Stimulated activated CD4-positive, alpha-beta T cell treated with anti-CD3 and anti-CD28 coated beads, Interleukin-2, amount 100 ng/mL, for 24 hours (primary cell): ENCODE measurements at regions not wholly inside any gene's neighbourhood (a gene's known extent, or its start where the extent isn't known, plus 50 kb on each side); places are given as distances from the start of the nearest gene placed in this dataset.
"Not testable (repeated sequence)": the region's sequence is repeated elsewhere in the genome, so short reads cannot be mapped to it uniquely, and the experiment has no call there.

Source experiments
- DNase-seq, 2 donors: peaks; one replicate each; pipeline ENCODE4 v3.0.0-alpha.2; 2020

- DNase-seq = no peak
Observed at GRCh38 chr7:155231241-155231800, 66.4 kb upstream of the INSIG1 start.

DNA sequence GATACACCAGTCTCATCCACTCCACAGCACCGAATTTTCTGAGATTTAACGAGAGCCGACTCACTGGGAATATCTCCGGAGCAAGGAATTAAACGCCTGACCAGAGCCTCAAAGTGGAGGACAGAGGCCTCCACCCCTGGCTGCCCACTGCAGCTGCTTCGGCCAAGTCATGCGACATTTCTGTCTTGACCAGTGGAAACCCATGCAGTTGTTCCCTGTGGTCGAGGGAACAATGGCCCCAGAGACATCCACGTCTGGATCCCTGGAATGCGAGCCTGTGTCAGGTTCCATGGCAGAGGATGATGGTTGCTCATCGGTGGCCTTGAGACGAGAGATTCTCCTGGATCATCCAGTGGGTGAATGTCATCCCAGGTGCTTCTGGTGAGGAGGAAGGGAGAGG, 65.7 kb upstream of the INSIG1 start:
- no peak for DNase-seq

GRCh38 chr7:155232911-155233310, 64.8 kb upstream of the INSIG1 start:
- no peak for DNase-seq

DNA sequence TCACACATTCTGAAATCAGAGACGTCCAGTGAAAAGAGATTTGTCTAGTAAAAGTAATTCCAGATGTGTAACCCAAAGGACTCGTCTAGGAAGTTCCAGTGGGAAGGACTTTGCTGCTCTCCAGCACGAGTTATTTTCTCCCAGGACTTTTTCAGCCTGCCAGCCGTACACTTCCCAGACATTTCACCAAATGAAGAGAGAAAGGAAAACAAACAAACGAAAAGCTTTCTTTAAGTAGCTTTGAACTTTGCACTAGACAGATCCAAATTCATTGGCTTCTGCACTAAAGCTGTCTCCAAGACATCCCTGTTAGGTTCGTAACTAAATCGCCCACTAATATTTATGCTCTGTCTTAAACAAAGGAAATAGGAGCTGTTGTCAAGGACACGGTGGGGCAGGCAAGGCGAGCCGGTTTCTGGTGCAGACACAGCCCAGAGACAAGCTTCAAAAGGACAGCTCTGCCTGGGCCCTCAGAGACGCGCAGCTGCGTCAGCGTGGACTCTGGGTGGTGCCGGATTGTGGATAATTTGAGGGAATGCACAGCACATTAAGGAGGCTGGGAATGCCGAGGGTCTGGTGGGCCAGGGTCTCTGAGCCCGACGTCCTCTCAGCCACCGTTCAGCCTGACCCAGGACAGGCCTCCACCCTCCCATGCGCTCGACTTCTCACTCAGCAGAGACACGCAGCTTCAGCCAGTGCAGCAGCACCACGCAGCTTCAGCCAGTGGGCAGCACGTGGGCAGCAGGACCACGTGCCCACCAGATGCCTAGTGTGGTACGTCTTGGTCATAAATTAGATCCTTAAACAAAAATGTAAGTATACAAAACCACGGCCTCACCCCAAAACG, 64.1 kb upstream of the INSIG1 start:
- DNase-seq = no peak

DNA sequence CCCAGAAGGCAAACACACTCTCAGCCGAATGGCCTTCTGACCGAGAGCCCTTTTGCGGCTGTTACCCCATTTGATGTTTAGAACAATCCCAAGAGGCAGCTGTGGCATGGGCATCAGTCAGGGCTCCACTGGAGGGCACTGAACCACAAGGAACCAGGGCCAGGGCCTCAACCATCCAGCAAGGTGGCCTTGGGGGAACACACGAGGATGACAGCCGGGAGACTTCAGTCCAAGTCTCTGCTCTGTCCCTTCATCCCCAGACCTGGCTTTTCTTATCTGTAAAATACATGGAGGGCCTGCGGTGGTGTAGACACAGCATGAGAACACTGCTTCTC, 63.6 kb upstream of the INSIG1 start:
- no peak for DNase-seq

- DNase-seq = no peak
Observed at GRCh38 chr7:155234950-155235789, 62.5 kb upstream of the INSIG1 start.

- no peak for DNase-seq
Observed at GRCh38 chr7:155236386-155236785, 61.3 kb upstream of the INSIG1 start.

DNA sequence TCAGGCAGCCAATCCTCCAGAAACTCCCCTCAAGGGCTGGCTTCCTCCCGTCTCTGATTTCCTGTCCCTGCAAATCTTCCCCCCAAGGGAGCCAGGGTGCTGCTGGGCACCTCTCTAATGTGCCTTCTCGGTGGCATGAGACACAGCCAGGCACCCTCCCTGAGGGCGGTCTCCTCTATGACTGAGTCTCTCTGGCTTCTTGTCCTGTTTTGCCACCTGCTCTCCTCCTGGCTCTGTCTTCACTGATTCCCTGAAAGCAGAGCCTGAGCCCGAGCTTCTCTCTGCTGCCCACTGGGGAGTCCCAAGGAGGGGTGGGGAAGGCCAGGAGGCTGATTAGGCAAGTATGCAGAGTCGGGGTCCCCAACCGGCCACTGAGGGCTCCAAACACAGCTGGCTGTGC, 60.4 kb upstream of the INSIG1 start:
- DNase-seq = no peak

- no peak for DNase-seq
Observed at GRCh38 chr7:155237730-155238129, 59.9 kb upstream of the INSIG1 start.

- not testable (repeated sequence) for DNase-seq
Observed at GRCh38 chr7:155239431-155240087, 58.1 kb upstream of the INSIG1 start.

GRCh38 chr7:155244675-155245074, 53.0 kb upstream of the INSIG1 start:
- DNase-seq = no peak

GRCh38 chr7:155247479-155248365, 50.0 kb upstream of the INSIG1 start:
- no peak for DNase-seq
